GM18909 (cell line): ENCODE measurements at regions not wholly inside any gene's neighbourhood (a gene's known extent, or its start where the extent isn't known, plus 50 kb on each side); places are given as distances from the start of the nearest gene placed in this dataset.
A peak's percentile ranks its signal among the peaks of the same experiment; 100 is the strongest.

Experiments used
- ATAC-seq: cut with Tn5 transposase; IDR thresholded peaks from one replicate; pipeline ENCODE4 v1.9.1; 2021; ENCODE audit warnings: mild to moderate bottlenecking; ENCODE audit not compliant: unreplicated experiment, poor library complexity

GRCh38 chr6:88266126-88266525 is 100.0 kb upstream of the CNR1 start:
- ATAC-seq, result no peak

- ATAC-seq, result no peak
Measured at GRCh38 chr6:88263591-88263990, 97.4 kb upstream of the CNR1 start.

DNA sequence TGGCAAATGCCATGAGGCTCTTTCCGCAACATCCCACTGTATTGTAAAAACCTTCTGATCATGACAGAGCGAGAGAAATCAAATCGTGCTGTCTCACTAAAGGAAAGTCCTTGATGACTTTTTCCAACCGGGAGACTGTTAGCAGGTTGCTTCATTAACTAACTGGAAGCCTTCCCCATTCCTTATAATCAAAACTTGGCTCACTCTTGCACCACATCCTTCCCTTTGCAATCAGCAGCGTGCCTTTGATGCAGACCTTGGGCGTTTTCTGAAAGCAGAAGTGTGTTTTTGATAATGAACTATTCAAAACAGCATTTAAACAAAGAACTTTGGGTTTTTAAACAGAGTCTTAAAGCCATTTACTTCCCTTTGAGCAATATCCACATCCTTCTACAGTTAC is 96.2 kb upstream of the CNR1 start:
- no peak for ATAC-seq

DNA sequence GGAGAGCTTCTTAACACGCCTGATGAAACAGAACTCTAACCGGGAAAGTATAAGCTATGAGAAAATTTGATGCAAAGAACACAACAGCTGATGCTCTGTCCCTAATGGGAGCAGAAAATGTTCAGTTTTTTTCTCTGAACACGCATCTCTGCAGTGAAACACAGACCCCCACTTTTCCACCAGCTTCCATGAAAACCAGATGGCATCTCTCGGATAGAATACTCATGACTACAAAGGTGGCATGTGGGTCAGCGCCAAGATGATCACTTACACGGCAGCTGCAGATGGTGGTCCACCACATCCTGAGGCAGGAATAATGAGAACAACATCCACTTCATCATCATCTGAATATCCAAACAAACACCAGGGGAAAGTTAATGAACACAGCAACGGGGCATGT is 85.2 kb upstream of the CNR1 start:
- no peak for ATAC-seq

- ATAC-seq, result no peak
Measured at GRCh38 chr6:88248709-88249321, 82.7 kb upstream of the CNR1 start.

- no peak for ATAC-seq
Measured at GRCh38 chr6:88246654-88247053, 80.5 kb upstream of the CNR1 start.

GRCh38 chr6:88244721-88245120 is 78.6 kb upstream of the CNR1 start:
- no peak for ATAC-seq

DNA sequence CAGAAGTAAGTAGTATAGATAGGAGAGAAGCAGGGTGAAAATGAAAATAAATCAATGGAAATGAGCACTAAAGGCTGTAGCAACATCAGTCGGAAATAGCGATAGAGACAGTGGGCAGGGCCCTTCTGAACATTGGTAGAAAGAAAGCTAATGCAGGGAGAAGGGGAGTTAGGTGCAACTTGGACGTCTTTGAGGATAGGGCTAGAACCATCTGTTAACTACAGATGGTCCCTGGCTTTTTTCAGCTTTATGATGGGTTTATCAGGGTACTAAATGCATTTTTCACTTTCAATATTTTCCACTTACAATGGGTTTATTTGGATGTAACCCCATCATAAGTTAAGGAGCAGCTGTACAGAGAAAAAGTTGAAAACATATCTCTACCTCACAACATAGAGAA is 72.8 kb upstream of the CNR1 start:
- no peak for ATAC-seq

GRCh38 chr6:88238065-88238464 is 71.9 kb upstream of the CNR1 start:
- peak; percentile 68 for ATAC-seq

DNA sequence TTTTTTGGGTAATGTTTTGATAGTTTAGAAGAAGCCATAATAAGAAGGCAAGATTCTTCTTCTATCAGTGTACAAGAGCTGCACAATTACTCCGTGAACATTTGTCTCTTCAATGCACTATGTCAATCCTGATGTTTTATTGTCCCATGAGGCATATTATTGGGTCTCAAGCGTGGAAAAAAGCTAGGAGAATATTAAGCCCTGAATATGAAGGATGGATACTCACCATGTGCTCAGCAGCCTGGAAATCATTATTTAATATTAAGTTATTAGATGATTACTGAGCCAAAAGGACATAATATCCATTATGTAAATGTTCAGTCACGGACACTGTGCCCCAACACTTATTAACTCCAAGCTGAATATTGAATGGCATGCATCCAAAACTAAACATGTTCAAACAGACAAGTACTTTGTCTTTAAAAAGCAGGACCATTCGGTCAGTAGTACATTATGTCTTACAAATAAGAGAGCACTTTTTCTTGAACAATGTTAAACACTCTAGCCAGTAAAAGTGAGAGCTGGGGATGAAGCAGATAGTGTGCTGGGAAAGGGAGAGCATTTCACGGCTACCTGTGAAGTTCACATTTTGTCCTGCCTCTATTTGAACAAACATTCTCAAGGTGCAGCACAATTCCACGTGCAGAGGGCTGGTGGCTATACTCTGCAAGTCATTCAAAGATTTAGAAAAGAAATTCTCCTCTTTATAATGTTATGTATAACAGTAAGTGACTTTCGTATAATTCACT is 70.6 kb upstream of the CNR1 start:
- no peak for ATAC-seq

- ATAC-seq, result no peak
Measured at GRCh38 chr6:88232753-88233152, 66.6 kb upstream of the CNR1 start.

DNA sequence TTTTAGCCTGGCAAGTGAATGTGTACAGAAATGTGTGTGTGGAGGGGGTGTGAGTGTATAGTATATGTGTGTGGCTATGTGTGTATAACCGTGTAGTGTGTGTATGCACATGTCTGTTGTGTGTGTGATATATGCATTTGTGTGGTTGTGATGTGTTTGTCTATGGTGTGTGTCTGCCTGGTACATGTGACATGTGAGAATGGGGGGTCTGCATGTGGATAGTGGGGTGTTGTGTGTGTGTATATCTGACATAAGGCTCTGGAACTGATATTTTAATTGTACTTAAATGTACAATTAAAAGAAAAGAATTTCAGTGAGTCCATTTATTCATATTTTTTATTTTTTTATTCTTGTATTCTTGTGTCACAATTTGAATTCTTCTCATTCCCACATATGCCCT is 57.2 kb upstream of the CNR1 start:
- no peak for ATAC-seq

GRCh38 chr6:88220493-88220892 is 54.3 kb upstream of the CNR1 start:
- ATAC-seq, result no peak

DNA sequence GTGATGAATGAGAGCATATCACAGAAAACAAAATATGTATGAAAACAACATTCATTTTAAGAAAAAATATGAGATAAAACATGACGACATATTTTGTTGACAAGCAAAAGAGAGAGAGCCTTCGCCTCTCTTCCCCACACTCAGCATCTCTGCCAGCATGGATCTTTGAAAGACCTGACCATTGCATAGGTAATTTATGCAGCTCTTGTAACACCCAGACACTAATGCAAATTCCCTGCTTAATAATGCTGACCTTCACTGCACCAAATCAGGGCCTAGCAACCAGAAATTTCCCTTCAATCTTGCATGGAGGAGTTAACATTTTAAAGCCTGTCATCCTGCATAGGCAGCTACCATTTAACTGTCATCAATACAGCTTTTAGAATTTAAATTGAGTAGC is 50.0 kb upstream of the CNR1 start:
- no peak for ATAC-seq
